IMR-90 (cell line): ENCODE measurements at regions not wholly inside any gene's neighbourhood (a gene's known extent, or its start where the extent isn't known, plus 50 kb on each side); places are given as distances from the start of the nearest gene placed in this dataset.

Experiments used
- ATAC-seq: fragments of 200-7000 bp; cut with Tn5 transposase; 2 replicates; pipeline ENCODE4 v1.9.1; 2020; ENCODE audit warnings: low read depth, mild to moderate bottlenecking, moderate library complexity
- BruUV-seq: library from RNA; stranded (reverse); fragments of 400-500 nt; replicated peaks from 2 replicates; lab custom pipeline; 2021; lab: Mats Ljungman, UMichigan
- CTCF ChIA-PET: fragments of 300-600 bp; formaldehyde crosslinking; extraction: SDS; loops from one replicate; lab custom pipeline; 2021; ENCODE audit warnings: antibody characterized with exemption; lab: Yijun Ruan, JAX
- POLR2A ChIA-PET: fragments of 300-600 bp; sonication (Branson Sonifier 250); formaldehyde crosslinking; loops from one replicate; lab custom pipeline; 2022; ENCODE audit warnings: antibody characterized with exemption; ENCODE audit not compliant: unreplicated experiment; lab: Charles Lee
- DNase-seq: peaks from one replicate; pipeline ENCODE4 v3.0.0; 2013
- H2AFZ ChIP-seq: replicated peaks from 2 replicates; pipeline ENCODE3; 2013; ENCODE audit warnings: low read length, mild to moderate bottlenecking; ENCODE audit not compliant: poor library complexity
- H2AK5ac ChIP-seq: 2 replicates; pipeline ENCODE4 v1.6.1; 2013; ENCODE audit warnings: low read depth, low read length, inconsistent platforms
- H2AK9ac ChIP-seq: replicated peaks from 2 replicates; pipeline ENCODE3; 2013; ENCODE audit warnings: mild to moderate bottlenecking, low read depth, low read length, moderate library complexity; ENCODE audit not compliant: poor library complexity
- H2BK120ac ChIP-seq: 2 replicates; pipeline ENCODE4 v1.6.1; 2013; ENCODE audit warnings: low read depth, low read length, inconsistent platforms
- H2BK15ac ChIP-seq: 3 replicates; pipeline ENCODE4 v1.6.1; 2013; ENCODE audit warnings: low read depth, low read length, inconsistent platforms
- H2BK20ac ChIP-seq: 2 replicates; pipeline ENCODE4 v1.6.1; 2013; ENCODE audit warnings: low read depth, mild to moderate bottlenecking, inconsistent platforms, low read length, moderate library complexity
- H2BK5ac ChIP-seq: 2 replicates; pipeline ENCODE4 v1.6.1; 2013; ENCODE audit warnings: mild to moderate bottlenecking, low read depth, low read length, inconsistent platforms; ENCODE audit not compliant: poor library complexity, severe bottlenecking
- H3K14ac ChIP-seq: replicated peaks from 2 replicates; pipeline ENCODE4 v1.6.1; 2013; ENCODE audit warnings: low read depth, low read length, inconsistent platforms
- H3K18ac ChIP-seq: 2 replicates; pipeline ENCODE4 v1.6.1; 2013; ENCODE audit warnings: low read depth, low read length, control low read depth
- H3K23ac ChIP-seq: 2 replicates; pipeline ENCODE4 v1.6.1; 2013; ENCODE audit warnings: low read depth, low read length, inconsistent platforms
- H3K27ac ChIP-seq: 2 replicates; pipeline ENCODE4 v1.5.1; 2013; ENCODE audit warnings: mild to moderate bottlenecking, control low read depth, low read length; ENCODE audit not compliant: insufficient read depth
- H3K27me3 ChIP-seq: 2 replicates; pipeline ENCODE4 v1.6.1; 2013; ENCODE audit warnings: low read length; ENCODE audit not compliant: control insufficient read depth, insufficient read depth
- H3K36me3 ChIP-seq: 2 replicates; pipeline ENCODE4 v1.6.1; 2013; ENCODE audit warnings: low read length, mixed read lengths; ENCODE audit not compliant: control insufficient read depth, insufficient read depth
- H3K4ac ChIP-seq: 2 replicates; pipeline ENCODE4 v1.6.1; 2013; ENCODE audit warnings: low read depth, low read length, inconsistent platforms
- H3K4me1 ChIP-seq: 2 replicates; pipeline ENCODE4 v1.6.1; 2013; ENCODE audit warnings: low read length, mixed read lengths; ENCODE audit not compliant: control insufficient read depth, insufficient read depth
- H3K4me2 ChIP-seq: 2 replicates; pipeline ENCODE4 v1.6.1; 2013; ENCODE audit warnings: low read depth, mild to moderate bottlenecking, control low read depth, low read length, moderate library complexity
- H3K4me3 ChIP-seq: 2 replicates; pipeline ENCODE4 v1.5.1; 2013; ENCODE audit warnings: low read depth, mild to moderate bottlenecking, control low read depth, low read length, moderate library complexity; ENCODE audit not compliant: insufficient read depth
- H3K56ac ChIP-seq: 2 replicates; pipeline ENCODE4 v1.6.1; 2013; ENCODE audit warnings: low read length, inconsistent platforms; ENCODE audit not compliant: insufficient read depth; ENCODE audit errors: extremely low read depth
- H3K79me1 ChIP-seq, 2 experiments: 2 replicates each; pipeline ENCODE4 v1.6.1; 2013; ENCODE audit warnings: low read length in 2 of 2, inconsistent platforms in 1 of 2, low read depth in 1 of 2
- H3K9ac ChIP-seq: 2 replicates; pipeline ENCODE4 v1.6.1; 2013; ENCODE audit warnings: low read depth, low read length, control low read depth
- H3K9me1 ChIP-seq: 2 replicates; pipeline ENCODE4 v1.6.1; 2013; ENCODE audit warnings: low read length, inconsistent platforms; ENCODE audit not compliant: insufficient read depth
- H3K9me3 ChIP-seq: 2 replicates; pipeline ENCODE4 v1.6.1; 2013; ENCODE audit warnings: low read length; ENCODE audit not compliant: control insufficient read depth, insufficient read depth
- H4K20me1 ChIP-seq: 2 replicates; pipeline ENCODE4 v1.6.1; 2013; ENCODE audit warnings: low read length, inconsistent platforms; ENCODE audit not compliant: insufficient read depth
- H4K5ac ChIP-seq: 2 replicates; pipeline ENCODE4 v1.6.1; 2013; ENCODE audit warnings: mild to moderate bottlenecking, low read depth, low read length, control low read depth
- H4K8ac ChIP-seq, 2 experiments: 2 replicates each; pipeline ENCODE4 v1.6.1; 2013; ENCODE audit warnings: low read depth in 2 of 2, low read length in 2 of 2, control low read depth in 1 of 2, inconsistent platforms in 1 of 2
- H4K91ac ChIP-seq: 2 replicates; pipeline ENCODE4 v1.6.1; 2013; ENCODE audit warnings: low read depth, low read length, inconsistent platforms; ENCODE audit not compliant: insufficient read depth
- BHLHE40 ChIP-seq: fragments of 150-350 bp; IDR thresholded peaks from 2 replicates; pipeline ENCODE4 v1.6.1; 2016; ENCODE audit warnings: mild to moderate bottlenecking, low read depth, low read length
- CEBPB ChIP-seq: IDR thresholded peaks from 2 replicates; pipeline ENCODE4 v1.6.1; 2012; ENCODE audit warnings: low read depth, low read length, improper control_type of control experiment
- CHD1 ChIP-seq: IDR thresholded peaks from 2 replicates; pipeline ENCODE4 v1.6.1; 2012; ENCODE audit warnings: low read depth, low read length, improper control_type of control experiment
- CTCF ChIP-seq: conservative IDR thresholded peaks from 2 replicates; pipeline ENCODE4 v1.5.1; 2012; ENCODE audit warnings: mild to moderate bottlenecking, low read depth, low read length, improper control_type of control experiment
- ELK1 ChIP-seq: fragments of 150-350 bp; IDR thresholded peaks from 2 replicates; pipeline ENCODE4 v1.6.1; 2016; ENCODE audit warnings: low read depth, mild to moderate bottlenecking, low read length, moderate library complexity, borderline replicate concordance
- FOS ChIP-seq: fragments of 150-350 bp; IDR thresholded peaks from 2 replicates; pipeline ENCODE4 v1.6.1; 2016; ENCODE audit warnings: low read depth, low read length
- MAFK ChIP-seq: IDR thresholded peaks from 2 replicates; pipeline ENCODE4 v1.6.1; 2012; ENCODE audit warnings: low read depth, low read length, improper control_type of control experiment
- MAZ ChIP-seq: IDR thresholded peaks from 2 replicates; pipeline ENCODE4 v1.6.1; 2012; ENCODE audit warnings: low read depth, mild to moderate bottlenecking, low read length, improper control_type of control experiment, moderate library complexity, borderline replicate concordance
- MXI1 ChIP-seq: IDR thresholded peaks from 2 replicates; pipeline ENCODE4 v1.6.1; 2012; ENCODE audit warnings: low read depth, mild to moderate bottlenecking, low read length, moderate library complexity, borderline replicate concordance
- NFE2L2 ChIP-seq: fragments of 150-350 bp; IDR thresholded peaks from 2 replicates; pipeline ENCODE4 v1.6.1; 2016; ENCODE audit warnings: low read depth, mild to moderate bottlenecking, low read length
- POLR2A ChIP-seq: IDR thresholded peaks from 2 replicates; pipeline ENCODE4 v1.6.1; 2012; ENCODE audit warnings: mild to moderate bottlenecking, low read depth, low read length
- RAD21 ChIP-seq: IDR thresholded peaks from 2 replicates; pipeline ENCODE4 v1.6.1; 2012; ENCODE audit warnings: low read length, improper control_type of control experiment
- RCOR1 ChIP-seq: IDR thresholded peaks from 2 replicates; pipeline ENCODE4 v1.6.1; 2012; ENCODE audit warnings: mild to moderate bottlenecking, low read length, improper control_type of control experiment; ENCODE audit not compliant: insufficient replicate concordance
- RFX5 ChIP-seq: IDR thresholded peaks from 2 replicates; pipeline ENCODE4 v1.8.0; 2012; ENCODE audit warnings: low read depth, mild to moderate bottlenecking, low read length, moderate library complexity
- SMC3 ChIP-seq: fragments of 150-350 bp; IDR thresholded peaks from 2 replicates; pipeline ENCODE4 v1.6.1; 2016; ENCODE audit warnings: low read depth, mild to moderate bottlenecking, antibody characterized with exemption, low read length, moderate library complexity
- USF2 ChIP-seq: fragments of 150-350 bp; IDR thresholded peaks from 2 replicates; pipeline ENCODE4 v1.6.1; 2017; ENCODE audit warnings: mild to moderate bottlenecking, antibody characterized with exemption, low read length, low read depth
- WGBS, 2 experiments: methylation state at CpG; one replicate each; pipeline versions ENCODE4 v1.1.5 to v1.1.7; 2013; ENCODE audit warnings: missing lambda C conversion rate in 2 of 2; ENCODE audit not compliant: insufficient read length in 1 of 2; ENCODE audit errors: extremely low coverage in 2 of 2; 5-methylcytosine and 5-hydroxymethylcytosine counted together
- dilution Hi-C: fragments of 300-500 bp; cut with HindIII; formaldehyde crosslinking; loops from one replicate; pipeline ENCODE4 v1.14.3; 2018; ENCODE audit warnings: low sequenced_read_pairs; ENCODE audit not compliant: unreplicated experiment
- in situ Hi-C: fragments of 300-500 bp; cut with MboI; formaldehyde crosslinking; loops from 3 replicates; pipeline ENCODE4 v1.14.3; 2019; ENCODE audit warnings: low sequenced_read_pairs, inconsistent platforms, mixed read lengths
- intact Hi-C: fragments of 100-400 bp; cut with micrococcal nuclease; formaldehyde crosslinking; loops from 2 replicates; pipeline ENCODE4 v1.10.0; 2022

GRCh38 chr18:78915446-78916008, 64.1 kb upstream of the SALL3 start:
- no peak overlapping the region for H4K91ac ChIP-seq
- CTCF ChIA-PET: no interaction called here
- H3K56ac ChIP-seq: no peak overlapping the region
- DNase-seq: no peak
- H3K9me1 ChIP-seq: no peaks in the 10 kb centered on the region
- H4K5ac ChIP-seq: no peak overlapping the region
- ATAC-seq: no peak
- no peaks in the 10 kb centered on the region for H3K79me1 ChIP-seq
- H3K4me2 ChIP-seq: no peak overlapping the region
- no peak overlapping the region for H2AFZ ChIP-seq
- no peak overlapping the region for H3K4ac ChIP-seq
- no peak overlapping the region for H2BK120ac ChIP-seq
- H3K4me3 ChIP-seq: no peak overlapping the region
- in situ Hi-C loops: no loop called here
- H2BK5ac ChIP-seq: no peak overlapping the region
- H4K20me1 ChIP-seq: no peaks in the 10 kb centered on the region
- H3K36me3 ChIP-seq: no peaks in the 10 kb centered on the region
- H3K27ac ChIP-seq: no peak overlapping the region
- H2BK20ac ChIP-seq: no peak overlapping the region
- no peak overlapping the region for H2AK5ac ChIP-seq
- H3K14ac ChIP-seq: no peak overlapping the region
- peaks cover 34% of the 10 kb centered on the region for H3K9me3 ChIP-seq
- no peak overlapping the region for H3K9ac ChIP-seq
- intact Hi-C loops: no loop called here
- no peak overlapping the region for H2AK9ac ChIP-seq
- H3K18ac ChIP-seq: no peak overlapping the region
- no peak overlapping the region for H3K23ac ChIP-seq
- 44% methylated on average over 3 of the region's 16 CpGs; no CpG with 5 or more reads in 1 of the 2 experiments for WGBS, 2 experiments
- BruUV-seq: no TSS peak
- H3K27me3 ChIP-seq: no peaks in the 10 kb centered on the region
- no peak overlapping the region for H4K8ac ChIP-seq
- TF ChIP-seq USF2 (no peak), NFE2L2 (no peak), RAD21 (no peak), BHLHE40 (no peak), FOS (no peak), MAZ (no peak), ELK1 (no peak), CEBPB (no peak), RFX5 (no peak), MXI1 (no peak), POLR2A (no peak), RCOR1 (no peak), SMC3 (no peak), MAFK (no peak), CHD1 (no peak), CTCF (no peak)
- H2BK15ac ChIP-seq: no peak overlapping the region
- no peaks in the 10 kb centered on the region for H3K4me1 ChIP-seq
- dilution Hi-C loops: no loop called here
- POLR2A ChIA-PET: no interaction called here
